HG02870 (cell line): ENCODE measurements at regions not wholly inside any gene's neighbourhood (a gene's known extent, or its start where the extent isn't known, plus 50 kb on each side); places are given as distances from the start of the nearest gene placed in this dataset.

Experiments
- ATAC-seq: cut with Tn5 transposase; IDR thresholded peaks from one replicate; pipeline ENCODE4 v1.9.1; 2021; ENCODE audit warnings: mild to moderate bottlenecking, moderate library complexity; ENCODE audit not compliant: unreplicated experiment

DNA sequence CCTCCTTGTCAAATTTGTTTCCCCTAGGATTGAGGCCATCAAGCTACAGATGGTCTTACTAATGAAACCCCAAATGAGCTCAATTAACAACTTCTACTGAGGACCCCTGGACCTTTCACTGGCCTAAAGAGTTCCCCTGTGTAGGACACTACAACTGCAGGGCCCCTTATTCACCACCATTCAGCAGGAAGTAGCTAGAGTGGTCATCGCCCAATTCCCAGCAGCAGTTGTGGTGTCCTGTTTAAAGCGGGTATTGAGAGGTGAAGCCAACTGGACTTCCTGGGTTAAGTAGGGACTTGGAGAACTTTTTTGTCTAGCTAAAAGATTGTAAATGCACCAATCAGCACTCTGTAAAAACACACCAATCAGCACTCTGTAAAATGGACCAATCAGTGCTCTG, 1466.9 kb downstream of the KCNT2 start:
- ATAC-seq: no peak

DNA sequence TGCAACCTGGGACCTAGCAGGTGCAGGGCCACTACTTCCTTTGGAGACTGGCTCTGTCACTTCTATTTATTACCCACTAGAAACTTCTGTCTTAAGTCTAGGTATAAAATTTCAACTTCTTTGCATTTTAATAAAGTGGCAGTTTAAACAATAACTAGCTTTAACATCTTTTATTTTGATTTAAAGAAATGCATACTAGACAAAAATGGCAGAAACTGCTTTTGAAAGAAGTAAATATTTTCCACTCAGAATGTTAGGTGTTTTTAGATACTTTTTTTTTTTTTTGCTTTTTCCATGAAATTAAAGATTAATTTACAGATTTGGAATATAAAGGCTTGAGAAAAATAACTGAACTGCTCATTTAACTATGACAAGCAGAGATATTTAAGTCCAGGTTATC, 1477.6 kb downstream of the KCNT2 start:
- ATAC-seq: no peak

DNA sequence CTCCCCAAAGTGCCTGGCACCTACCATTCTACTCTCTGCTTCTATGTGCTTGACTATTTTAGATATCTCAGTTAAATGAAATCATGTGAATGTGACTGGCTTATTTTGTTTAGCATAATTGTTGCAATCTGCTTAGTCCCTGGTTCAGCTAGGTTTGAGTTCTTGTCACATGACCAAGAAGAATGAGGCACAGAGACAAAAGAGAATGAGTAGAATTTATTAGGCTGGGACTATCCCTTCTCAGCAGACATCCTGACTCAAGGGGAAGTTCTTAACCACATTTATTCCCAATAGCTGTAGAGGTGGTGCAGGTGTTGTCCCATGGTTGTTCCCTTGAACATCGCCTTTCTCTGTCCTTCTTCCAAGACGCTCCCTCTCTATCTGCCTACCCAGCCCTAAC, 1485.7 kb downstream of the KCNT2 start:
- ATAC-seq: no peak

DNA sequence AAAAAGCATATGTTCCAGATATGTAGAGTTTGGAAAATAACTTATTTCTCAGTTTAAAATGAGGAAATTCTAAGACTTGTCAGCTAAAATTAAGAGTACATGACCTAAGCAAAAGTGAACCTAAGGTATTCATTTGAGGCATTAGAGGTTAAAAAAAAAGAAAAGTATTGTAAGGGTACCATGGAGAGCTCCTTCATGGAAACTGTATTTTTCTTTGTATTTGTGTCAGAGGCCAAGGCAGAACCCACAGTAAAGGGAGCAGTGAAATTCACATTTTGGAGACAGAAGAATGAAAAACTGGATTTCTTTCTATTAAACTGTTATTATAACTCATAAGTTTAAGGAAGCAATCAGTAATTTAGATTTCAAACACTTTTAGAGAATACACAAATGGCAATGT, 1494.8 kb downstream of the KCNT2 start:
- ATAC-seq: no peak

DNA sequence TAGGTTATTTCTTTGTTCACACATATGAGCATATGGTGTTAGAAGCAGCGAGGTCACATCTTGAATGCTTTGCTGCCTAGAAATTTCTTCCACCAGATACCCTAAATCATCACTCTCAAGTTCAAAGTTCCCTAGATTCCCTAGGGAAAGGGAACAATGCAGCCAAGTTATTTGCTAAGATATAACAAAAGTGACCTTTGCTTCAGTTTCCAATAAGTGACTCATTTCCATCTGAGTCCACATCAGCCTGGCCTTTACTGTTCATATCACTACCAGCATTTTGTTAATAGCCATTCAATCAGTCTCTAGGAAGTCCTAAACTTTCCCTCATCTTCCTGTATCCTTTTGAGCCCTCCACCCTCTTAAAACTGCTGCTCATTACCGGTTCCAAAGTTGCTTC, 1502.5 kb downstream of the KCNT2 start:
- no peak for ATAC-seq

DNA sequence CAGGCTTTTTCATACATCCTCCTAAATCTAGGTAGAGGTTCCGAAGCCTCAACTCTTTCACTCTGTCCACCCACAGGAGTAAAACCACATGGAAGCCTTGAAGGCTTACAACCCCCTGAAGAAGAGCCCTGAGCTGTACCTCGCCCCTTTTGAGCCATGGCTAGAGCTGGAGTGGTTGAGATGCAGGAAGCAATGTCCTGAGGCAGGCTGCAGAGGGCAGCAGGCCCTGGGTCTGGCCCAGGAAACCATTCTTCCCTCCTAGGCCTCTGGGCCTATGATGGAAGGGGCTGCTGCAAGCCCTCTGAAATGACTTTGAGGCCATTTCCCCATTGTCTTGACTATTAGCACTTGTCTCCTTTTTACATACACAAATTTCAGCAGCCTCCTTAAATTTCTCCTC, 1503.0 kb downstream of the KCNT2 start:
- ATAC-seq: no peak

DNA sequence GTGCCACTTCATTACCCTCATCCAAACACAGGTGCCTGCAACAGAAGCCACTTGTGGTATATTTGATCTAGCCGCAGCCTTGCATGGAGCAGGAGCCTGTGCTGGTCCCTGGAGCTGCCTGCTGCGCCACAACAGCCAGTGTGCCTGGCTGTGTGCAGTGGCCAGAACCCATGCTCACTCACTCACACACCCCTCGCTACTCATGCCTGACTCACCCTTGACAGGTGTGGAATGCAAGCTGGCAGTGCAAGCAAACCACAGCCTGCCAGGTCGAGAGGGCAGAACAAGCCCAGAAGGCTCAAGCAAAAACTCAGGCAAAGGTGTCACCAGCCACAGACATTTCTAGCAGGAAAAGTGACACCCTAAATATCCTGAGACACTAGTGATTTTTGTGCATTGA, 1510.9 kb downstream of the KCNT2 start:
- ATAC-seq: no peak

DNA sequence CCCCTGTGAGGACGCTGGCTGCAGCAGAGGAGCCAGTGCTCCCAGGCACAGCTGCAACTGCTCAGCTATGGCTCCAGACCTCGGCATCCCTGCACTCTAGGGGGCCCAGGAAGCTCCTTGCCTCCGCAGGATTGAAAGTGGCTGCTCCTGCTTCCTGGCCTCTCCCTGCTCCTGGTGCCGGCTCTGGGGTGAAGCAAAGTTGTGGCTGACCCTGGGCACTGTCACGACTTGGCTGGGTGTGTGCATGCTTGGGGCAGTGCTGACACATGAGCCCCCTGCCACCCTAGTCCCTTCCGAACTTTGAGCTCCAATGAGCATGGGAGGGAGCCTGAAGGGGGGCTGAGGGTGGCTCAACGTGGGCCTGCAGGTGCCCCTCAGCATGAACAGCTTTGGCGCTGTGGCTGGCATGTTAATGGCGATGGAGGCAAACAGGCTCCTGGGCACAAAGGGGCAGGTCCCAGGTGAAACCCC, 1512.2 kb downstream of the KCNT2 start:
- ATAC-seq: no peak

DNA sequence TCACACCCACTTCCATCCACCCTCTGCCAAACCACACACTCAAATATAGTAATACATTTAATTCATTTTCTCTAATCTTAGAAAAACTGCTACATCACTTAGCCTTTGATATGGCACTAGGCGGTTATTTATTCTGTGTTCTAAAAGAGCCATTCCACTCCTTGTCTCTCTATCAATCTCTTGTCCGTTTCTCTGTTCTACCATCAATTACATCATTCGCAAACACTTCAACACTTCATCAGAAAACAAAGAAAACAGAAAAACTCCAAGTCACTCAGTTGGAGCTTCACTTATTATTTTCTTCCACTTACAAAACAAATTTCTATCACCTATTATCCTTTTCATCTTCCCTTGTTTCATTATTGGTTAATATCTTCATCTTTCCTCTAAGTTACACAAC, 1523.0 kb downstream of the KCNT2 start:
- no peak for ATAC-seq

DNA sequence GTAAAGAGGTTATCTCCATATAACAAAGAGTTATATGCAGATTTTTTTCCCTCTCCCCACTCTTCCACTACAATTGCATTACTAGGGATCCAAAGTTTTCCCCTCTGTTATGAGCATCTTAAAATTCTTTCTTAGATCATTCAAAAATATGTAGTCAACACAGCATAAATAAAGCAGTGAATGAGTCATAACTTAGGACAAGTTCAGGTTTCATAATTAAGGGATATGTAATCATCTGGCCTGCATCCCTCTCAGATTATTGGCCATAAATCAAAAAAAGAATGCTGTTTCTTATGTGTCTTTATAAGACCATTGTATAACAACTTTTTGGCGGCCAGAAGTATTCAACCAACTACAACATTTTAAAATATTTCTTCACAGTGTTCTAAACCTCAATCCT, 1526.1 kb downstream of the KCNT2 start:
- no peak for ATAC-seq

DNA sequence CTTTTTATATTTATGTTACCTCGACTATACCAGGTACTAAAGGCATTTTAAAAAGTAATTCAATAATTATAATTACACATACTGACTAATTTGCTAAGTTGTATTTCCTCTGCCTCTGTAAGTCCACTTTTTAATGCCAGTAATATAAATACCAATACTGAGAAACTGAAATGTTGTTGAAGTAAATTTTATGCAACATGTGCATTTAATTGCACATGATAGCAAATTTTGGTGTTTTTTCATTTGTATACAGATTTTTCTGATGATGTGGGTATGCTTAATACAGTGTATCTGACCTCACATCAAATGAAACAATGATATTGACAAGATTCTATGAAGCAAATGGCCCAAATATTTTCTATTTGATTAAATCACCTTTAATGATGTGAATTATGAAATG, 1531.6 kb downstream of the KCNT2 start:
- ATAC-seq: no peak

DNA sequence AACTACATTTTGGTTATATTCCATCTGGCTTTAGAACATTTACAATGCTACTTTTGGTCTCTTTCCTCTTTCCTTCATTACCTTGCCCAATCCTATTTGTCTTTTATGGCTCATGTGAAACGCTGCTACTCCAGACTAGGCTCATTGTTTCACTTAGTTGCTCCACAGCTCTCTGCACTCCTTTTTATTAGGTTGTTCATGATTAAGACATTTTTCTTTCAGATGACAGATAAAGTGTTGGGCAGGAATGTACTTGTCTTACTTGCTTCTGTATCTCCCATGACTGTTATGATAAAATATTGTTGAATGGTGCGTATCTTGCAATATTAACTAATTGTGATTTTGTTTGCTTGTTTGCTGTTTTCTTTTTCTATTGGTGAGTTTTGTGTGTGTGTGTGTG, 1532.3 kb downstream of the KCNT2 start:
- ATAC-seq: no peak

DNA sequence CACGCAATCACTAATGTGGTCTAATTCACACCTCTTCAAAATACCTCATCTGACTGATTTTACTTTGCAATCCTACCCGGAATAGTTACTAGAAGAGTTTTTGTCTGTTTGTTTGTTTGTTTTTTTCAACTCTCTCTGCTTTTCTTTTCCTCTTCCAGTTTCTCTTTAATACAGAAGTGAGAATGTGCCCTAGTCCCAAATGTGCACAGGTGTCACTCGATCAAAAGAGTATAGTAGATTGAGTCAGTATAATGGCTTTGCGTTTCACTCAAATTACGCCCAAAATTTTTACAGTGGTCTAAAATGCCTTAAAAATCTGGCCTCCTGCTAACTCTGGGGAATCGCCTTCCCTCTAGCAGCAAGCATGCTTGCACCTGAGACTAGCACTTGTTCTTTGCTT, 1536.8 kb downstream of the KCNT2 start:
- no peak for ATAC-seq

DNA sequence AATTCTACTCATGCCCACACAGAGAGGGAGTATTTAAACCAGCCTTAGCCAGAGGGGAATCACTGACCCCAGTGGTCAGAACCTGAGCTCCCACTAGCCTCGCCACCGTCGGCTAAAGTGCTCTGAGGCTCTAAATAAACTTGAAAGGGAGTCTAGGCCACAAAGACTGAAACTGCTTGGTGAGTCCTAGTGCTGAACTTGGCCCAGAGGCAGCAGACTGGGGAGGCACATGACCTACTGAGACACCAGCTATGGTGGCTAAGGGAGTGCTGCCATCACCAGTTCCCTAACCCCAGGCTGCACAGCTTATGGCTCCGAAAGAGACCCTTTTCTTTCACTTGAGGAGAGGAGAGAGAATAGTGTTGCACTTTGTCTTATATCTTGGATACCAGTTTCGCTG, 1542.8 kb downstream of the KCNT2 start:
- ATAC-seq: no peak

DNA sequence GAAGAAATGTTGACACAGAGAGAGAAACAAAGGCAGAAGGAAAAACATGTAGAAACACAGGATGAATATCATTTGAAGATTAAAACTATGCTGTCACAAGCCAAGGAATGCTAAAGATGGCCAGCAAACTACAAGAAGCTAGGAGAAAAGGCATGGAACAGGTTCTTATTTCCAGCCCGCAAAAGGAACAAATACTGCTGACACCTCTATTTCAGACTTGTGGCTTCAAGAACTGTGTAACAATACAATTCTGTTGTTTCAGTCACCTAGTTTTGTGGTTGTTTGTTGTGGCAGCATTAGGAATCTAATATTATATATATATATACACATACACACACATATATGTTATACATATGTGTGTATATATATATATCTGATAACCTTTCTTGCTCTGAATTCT, 1543.9 kb downstream of the KCNT2 start:
- no peak for ATAC-seq

DNA sequence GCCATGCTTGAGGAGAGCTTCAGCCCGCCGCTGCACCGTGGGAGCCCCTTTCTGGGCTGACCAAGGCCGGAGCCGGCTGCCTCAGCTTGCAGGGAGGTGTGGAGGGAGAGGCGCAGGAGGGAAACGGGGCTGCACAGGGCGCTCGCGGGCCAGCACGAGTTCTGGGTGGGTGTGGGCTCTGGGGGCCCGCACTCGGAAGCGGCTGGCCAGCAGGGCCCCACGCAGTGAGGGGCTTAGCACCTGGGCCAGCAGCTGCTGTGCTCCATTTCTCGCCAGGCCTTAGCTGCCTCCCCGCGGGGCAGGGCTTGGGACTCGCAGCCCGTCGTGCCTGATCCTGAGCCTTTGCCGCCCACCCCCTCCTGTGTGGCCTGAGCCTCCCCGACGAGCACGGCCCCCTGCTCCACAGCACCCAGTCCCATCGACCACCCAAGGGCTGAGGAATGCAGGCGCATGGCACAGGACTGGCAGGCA, 1554.0 kb downstream of the KCNT2 start:
- no peak for ATAC-seq

DNA sequence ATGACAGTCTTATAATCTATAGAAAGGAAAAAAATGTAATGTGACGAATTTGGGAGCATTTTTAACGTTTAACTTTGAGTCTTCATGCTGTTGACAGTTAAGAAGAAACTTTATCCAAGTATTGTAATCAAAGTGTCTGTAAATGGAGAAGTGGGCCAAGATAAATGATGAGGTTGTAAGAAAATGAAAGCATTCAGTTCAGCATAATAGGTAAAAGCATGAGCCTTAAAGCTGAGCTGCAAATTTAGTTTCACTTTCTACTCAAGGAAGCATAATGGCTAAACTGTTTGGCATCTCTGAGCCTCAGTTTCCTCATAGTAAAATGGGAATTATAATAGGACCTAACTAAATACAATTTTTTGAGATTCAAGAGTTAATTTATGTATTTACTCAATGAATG, 1554.8 kb downstream of the KCNT2 start:
- no peak for ATAC-seq

DNA sequence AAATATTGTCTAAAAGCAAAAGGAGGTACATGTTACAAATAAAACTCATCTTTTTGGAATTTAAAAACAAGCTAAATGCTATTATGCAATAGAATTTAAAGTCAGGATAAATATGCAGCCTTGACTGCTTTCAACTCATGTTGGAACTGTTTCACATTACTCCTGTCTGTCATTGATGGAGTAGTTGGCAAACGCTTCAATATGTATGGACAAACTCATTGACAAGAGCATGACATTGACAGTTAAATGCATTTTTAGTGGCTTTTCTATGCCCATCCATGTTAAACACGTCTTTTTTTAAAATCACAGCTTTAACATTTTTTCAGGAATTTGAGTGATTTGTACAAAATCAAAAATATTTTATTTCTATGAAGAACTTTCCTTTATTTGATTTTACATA, 1560.5 kb downstream of the KCNT2 start:
- ATAC-seq: no peak

DNA sequence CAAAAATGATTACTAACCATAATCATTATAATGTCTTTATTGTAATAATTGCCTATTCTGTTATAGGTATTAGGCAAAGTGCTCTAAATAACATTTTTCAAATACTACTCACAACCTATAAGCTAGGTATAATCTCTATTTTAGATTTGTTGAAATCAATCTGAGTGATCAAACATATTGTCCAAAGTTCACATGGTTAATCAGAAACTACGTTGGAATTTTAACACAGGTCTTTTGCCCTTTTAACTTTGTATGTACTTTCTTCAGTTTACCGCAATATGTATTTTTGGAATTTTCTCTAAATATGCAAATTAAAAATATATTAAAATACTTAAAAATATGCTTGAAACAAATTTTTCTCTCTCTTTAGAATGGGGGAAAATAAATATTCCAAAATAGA, 1563.2 kb downstream of the KCNT2 start:
- no peak for ATAC-seq

DNA sequence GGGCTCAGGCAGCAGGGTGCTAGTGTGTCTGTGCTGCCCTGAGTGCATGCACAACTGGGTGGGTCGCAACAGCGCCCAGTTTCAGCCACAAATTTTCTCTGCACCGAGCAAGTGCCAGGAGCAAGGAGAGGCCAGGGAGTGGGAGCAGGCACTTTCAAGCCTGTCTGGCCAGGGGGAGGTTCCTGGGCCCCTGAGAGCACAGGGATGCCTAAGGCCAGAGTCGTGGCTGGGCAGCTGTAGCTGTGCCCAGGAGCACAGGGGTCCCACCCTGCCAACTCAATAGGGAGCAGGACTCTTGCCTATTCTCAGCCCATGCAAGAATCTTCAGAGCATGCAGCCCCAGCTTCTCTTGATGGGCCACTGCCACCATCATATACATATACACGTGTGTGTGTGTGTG, 1577.4 kb downstream of the KCNT2 start:
- ATAC-seq: no peak

DNA sequence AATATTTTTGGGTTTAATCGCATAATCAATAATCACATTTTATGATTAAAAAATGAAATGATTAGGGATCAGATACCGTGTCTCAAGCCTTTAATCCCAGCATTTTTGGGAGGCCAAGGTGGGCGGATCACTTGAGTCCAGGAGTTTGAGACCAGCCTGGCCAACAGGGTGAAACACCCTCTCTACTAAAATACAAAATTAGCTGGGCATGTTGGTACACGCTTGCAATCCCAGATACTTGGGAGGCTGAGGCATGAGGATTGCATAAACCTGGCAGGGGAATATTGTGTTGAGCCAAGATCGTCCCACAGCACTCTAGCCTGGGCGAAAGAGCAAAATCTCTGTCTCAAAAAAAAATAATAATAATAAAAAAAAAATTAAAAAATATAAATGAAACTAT, 1581.4 kb downstream of the KCNT2 start:
- ATAC-seq: no peak

DNA sequence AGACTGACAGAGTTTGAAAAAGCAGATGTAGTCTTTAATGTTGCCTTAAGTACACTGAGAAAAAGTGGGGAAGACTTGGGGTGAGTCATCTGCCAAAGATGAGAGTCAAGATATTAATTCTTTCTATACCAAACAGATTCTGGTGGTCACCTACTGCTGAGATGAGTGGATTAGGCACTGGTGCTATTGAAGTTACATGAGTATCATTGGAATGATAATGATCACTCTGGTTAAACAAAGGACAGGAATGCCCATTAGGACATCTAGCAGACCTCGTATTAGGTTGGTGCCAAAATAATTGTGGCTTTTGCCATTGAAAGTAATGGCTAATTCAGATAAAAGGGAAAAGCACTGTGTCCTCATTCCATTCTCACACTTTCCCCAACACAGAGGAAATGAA, 1588.9 kb downstream of the KCNT2 start:
- no peak for ATAC-seq

DNA sequence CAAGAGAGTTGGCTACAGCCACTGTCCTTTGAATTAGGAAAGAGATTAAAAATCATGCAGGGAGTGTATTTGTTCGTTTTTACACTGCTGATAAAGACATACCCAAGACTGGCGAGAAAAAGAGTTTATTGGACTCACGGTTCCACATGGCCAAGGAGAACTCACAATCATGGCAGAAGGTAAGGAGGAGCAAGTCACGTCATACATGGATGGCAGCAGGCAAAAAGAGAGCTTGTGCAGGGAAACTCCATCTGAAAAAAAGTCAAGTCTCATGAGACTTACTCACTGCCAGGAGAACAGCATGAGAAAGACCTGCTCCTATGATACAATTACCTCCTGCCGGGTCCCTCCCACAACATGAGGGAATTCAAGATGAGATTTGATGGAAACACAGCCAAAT, 1595.2 kb downstream of the KCNT2 start:
- ATAC-seq: no peak

DNA sequence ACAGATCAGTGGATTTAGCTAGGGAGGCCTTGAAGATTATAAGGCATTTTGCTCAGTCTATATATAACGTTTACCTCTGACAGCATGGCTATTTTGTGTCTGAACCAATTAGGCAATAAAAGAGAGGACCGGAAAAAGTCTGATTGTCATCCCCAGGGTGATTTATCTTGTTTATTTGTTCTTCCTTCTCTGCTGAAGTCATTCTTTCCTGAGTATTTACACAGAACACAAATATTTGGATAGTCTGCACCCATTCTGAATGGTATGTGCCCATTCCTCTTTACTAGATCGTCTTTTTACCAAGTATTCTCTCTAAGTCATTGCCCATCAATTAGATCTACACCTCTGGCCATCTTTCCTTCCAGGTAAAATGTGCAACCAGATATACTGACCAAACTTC, 1602.9 kb downstream of the KCNT2 start:
- ATAC-seq: no peak
